Astrocyte of the hippocampus (primary cell): ENCODE measurements at regions not wholly inside any gene's neighbourhood (a gene's known extent, or its start where the extent isn't known, plus 50 kb on each side); places are given as distances from the start of the nearest gene placed in this dataset.

Experiments used
- DNase-seq: peaks from one replicate; pipeline ENCODE4 v3.0.0; 2011; ENCODE audit warnings: low read depth, low spot score

DNA sequence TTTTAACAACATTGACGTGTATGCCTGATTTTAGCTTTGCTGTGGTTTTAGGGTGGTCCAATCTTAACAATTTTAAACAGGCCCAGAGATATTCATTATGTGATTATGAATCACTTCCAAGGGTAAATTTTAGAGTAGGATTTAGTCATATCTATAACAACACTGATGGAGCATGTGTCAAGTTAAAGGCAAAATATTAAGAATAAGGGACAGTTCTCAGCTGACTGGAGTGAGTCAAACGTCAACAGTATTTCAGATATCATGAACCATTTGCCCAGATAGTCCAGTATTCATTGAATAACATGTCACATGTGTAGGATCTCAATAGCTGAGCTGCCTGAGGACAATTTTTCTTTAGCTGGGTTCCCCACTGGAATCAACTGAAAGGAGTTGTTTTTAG is 61.3 kb upstream of the VCX2 start:
- no peak for DNase-seq

DNA sequence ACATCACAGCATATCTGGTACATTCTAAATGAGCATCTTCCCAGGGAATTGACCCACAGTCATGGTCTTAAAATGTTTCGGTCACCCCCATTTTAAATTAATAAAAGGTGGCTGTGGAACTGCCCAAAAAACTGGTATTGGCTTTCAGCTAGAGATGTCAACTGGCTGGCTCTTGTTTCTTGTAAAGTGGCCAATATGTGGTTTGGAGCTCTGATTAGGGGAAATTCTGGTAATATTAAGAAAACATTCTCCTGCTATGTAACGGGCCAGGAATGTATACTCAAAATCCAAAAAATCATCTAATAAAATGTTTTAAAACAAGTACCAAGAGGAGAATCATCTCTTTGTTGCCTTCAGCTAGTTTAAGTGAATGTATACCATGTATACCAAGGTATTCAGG is 62.0 kb upstream of the VCX2 start:
- peak; percentile 40 for DNase-seq

DNA sequence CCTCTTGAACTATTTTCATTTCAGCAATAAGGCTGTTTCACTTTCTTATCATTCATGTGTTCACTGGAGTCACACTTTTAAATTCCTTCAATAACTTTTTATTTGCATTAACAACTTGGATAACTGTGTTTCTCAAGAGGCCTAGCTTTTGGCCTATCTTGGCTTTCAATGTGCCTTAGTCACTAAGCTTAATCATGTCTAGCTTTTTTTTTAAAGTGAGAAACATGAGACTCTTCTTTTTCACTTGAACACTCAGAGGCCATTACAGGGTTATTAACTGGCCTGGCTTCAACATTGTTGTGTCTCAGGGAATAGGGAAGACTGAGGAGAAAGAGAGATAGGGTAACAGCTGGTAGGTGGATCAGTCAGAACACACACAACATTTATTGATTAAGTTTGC is 64.0 kb upstream of the VCX2 start:
- no peak for DNase-seq

DNA sequence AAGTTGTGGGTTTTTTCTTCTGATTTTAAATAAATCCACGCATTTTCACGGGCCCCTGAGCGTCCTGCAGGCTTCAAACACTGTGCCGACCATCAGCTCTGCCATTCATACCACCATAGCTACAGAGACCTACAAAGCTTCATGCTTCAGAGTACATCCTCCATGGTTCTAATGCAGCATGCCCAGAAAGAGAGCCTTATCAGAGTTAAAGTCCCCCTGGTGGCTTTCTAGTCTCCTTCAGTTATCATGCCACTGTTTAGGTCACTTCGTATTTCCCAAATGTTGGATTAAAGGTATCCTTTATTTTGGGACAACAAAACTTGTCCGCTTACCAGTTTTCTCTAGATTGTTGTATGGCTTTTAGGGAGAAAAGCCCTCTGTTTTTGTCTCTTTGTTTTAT is 66.7 kb upstream of the VCX2 start:
- DNase-seq, result no peak

DNA sequence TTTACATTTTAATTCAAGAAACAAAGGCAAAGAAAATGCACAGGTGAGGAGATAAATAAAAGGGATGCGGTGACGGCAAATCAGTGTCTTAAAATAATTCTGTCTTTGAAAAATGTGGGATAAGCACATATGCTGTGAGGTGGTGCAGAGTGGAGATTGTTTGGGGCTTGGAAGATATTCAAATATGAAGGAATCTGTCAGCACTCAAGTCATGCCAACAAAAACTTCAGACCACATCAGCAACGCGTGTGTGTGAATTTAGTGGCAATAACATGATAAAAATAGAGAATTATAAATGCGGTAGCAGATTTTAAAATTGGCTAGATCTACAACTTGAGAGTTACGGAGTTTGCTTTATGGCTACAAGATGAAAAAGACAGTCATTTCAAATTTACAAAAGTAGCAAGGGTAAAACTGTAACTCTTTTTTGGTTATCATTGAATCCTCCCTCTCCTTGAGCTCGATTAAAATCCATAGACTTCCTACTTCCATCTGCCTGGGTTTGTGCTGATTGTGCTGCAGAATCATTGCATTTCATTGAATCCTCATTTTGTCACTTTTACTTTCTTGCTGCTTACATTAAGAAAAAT is 71.5 kb upstream of the VCX2 start:
- peak; percentile 46 for DNase-seq

DNA sequence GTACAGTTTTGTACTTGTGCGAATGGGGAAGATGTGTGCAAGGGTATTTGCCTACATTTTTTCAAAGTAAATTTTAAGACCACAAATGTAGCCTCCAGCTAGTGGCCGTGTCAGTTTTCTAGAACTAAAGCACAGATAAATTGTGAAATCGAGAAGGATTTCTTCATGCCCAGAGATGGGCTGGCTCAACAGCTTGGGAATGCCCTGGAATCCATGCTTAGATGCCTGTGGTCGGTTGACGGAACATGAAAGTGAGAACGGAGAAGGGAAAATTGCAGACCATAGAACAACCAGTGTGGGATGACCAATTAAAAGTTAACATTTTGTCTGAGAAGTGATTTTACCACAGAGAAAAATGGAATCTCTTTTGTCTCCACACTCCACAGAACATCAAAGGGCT is 73.2 kb upstream of the VCX2 start:
- DNase-seq, result peak; percentile 54

DNA sequence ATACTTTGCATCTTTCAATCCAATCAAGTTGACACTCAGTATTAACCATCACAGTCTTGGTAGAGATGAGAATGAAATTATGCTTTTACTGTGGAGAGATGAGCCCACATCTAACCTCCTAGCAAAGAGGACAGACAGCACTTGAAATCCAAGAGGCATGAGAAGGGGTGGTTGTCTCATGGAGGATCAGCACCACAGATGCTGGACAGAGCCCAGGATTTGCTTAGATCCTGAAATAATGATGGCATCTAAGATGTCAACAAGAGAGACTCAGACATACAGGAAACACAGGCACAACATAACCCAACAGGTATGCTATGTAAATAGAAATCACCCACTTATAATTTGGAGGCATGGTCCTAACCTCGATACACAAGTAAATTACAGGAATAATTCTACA is 74.3 kb upstream of the VCX2 start:
- no peak for DNase-seq

DNA sequence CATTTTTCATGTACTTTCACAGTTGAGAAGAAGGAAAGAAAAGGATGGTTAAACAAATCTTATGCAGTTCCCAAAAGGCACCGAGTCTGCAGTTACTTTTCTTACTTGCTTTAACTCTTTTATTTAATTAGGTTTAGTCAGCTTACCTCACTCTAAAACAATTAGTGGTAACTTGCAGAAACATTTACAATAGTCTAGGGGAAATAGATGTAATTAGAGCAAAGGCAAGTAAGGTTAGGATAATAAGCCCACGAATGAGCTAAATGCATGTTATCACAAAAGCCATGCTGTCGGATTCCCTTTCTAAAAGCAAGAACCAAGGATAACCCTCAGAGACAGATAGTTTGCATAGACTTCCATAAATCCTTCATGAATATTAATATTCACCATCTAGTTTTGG is 82.0 kb upstream of the VCX2 start:
- DNase-seq, result no peak

DNA sequence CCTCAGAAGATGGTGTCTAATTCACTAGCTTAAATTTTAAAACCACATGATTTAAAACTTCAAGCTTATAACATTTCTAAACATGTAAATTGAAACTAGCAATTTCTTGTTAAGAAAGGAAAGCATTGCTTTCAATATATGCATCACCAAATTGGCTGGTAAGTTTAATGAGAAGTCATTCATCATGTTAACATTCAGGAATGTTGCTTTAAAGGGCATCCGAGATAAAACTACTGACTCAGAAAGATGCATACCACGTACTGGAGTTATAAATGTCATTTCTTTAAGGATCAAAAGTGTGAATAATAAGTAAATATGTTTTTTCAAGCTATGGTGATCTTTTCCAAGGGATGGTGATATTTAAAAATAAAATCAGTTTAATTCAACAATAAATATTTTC is 83.3 kb upstream of the VCX2 start:
- DNase-seq, result peak; percentile 19

DNA sequence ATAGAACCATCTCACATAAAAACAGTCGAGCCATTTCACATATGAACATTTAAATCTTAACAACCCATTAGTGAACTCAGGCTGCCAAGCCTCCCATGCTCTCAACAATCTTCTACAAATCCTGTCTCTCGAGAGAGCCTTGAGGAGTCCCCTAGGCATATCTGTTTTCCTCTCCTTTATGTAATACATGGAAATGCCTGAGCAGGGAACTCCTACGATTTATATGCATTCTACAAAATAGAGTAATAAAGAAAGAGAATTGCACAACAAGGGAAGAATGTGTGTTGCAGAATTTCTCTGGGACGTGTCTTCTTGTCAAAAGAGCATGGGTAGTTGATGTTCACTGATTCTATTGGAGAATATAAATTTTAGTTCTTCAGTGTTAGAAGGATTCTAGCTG is 101.8 kb upstream of the VCX2 start:
- no peak for DNase-seq

DNA sequence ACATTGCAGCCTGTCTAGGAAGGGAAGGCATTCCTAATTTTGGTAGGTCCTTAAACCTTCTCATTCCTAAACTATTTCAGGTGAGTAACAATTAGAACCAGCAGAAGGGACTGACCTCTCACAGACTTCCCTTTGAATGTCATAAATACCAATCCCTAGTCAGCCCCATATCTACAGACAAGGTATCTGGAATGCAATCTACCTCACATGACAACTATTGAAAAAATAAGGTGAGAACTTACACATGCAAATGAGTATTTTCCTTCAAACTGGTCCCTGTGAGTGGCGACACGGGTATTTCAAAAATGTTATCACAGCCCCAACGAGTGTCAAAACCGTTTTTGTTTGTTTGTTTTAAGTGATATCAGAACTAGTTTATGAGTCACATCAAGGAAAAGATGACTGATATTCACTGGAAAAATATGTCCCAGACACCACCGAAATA is 102.4 kb upstream of the VCX2 start:
- peak; percentile 65 for DNase-seq

DNA sequence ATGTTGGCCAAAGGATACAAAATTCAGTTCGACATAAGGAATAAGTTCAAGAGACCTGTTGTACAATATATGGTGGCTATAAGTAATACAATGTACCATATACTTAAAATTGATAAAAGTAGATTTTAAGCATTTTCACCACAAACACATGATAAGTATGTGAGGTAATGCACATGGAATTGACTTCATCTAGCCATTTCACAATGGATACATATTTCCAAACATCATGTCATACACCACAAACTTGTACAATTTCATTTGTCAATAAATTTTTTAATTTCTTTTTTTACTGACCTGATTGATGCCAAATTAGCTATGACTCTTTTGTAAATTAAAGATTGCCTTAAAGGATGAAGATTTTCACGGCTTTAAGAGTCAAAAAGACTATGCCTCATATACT is 103.1 kb upstream of the VCX2 start:
- no peak for DNase-seq

DNA sequence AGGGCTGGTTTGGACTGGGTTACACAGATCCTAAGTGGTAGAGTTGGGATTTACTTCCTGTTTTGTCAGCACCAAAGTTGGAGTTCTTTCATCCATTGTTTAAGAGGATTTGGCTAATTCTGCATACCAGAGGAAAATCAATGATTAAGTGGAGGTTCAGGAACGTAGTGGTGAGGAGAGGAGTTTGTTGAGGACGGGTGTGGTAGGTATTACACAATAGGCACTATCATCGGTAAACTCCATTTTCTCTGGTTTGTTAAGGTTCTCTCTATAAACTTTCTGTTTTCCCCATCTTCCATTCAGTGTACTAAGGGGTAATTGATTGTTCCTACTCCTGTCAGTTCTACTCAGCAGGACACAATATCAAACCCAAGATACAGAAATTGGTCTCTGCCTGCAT is 107.5 kb upstream of the VCX2 start:
- no peak for DNase-seq

DNA sequence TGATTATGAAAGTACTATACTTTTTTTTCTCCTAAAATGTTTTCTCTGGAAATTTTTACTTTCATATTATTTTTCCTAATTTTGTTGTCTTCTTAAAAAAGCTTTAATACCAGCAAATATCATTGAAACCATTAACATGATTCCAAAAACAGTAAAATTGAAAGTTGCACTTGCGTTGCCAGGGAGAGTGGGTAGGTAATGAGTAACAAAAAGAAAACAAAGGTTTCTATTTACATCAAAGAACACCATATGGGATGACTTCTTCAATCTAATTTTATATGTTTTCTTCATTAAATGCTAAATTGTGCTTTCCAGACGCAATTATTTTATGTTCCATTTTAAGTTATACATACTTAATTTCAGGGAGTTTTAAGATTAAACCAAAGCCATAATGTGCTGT is 108.3 kb upstream of the VCX2 start:
- DNase-seq, result no peak

DNA sequence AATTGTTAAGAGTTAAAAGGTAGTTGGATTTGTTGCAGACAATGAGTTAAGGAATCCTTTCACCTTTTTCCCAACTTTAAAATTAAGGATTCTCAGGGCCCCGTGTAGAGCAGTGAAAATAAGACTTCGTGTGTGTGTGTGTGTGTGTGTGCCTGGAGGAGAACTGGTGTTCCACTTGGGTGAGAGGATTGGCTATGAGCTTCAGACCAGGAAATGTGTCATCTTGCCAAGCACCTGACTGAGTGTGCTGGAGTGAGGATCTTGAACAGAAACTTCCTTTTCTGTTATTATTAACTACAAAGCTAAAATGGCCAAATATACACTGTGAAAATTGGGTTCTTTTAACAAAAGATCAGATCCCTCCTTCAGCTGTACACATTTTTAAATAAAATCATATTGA is 113.1 kb upstream of the VCX2 start:
- no peak for DNase-seq

DNA sequence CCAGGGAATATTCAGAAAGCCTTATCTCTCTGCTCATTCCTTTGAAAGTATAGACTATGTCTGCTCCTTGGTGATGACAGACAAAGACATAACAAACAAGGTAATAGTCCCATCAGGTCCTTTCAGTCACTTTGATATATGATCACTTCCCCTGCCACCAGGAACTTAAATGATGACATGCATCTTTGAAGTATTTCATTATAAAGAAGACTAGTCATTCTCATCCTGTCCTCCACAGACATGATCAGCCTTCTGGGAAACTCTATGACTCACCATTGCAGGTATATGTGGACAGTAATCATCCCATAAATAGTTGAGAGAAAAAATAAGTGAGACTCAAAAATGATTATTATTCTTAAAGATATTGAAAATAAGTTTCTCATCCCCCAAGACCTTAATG is 117.5 kb upstream of the VCX2 start:
- DNase-seq, result no peak

DNA sequence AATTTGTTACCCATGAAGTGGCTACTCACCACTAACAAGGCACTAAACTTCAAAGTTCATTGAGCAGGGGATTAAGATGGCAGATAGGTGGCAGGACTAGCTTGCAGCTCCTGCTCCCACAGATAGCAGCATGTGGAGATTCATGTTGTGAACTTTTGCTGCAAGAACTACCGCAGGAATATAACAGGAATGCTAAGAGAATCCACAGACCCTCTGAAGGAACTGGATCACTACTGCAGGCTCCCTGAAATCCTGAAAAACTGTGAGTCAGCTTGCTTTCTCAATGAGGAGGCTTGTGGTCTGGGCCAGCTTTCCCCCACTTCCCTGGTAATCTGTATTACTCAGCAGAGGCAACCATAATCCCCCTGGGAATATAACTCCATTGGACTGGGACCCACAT is 118.5 kb upstream of the VCX2 start:
- peak; percentile 29 for DNase-seq

DNA sequence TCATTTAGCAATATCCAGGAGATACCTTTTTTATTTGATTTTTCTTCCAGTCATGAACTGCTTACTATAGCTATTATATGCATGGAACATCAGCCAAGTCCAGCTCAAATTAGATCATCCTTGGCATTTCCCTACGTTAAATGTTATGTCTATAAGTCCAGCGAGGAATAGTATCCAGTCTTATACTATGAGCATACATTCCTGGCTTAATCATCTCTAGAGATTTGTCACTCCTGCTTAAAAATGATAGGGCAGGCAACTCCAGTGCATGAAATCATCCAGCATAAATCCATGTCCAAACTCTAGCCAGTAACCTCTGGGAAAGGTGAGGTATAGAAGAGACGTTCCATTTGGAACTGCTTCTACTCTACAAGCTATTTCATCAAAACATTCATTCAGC is 126.7 kb upstream of the VCX2 start:
- DNase-seq, result no peak

DNA sequence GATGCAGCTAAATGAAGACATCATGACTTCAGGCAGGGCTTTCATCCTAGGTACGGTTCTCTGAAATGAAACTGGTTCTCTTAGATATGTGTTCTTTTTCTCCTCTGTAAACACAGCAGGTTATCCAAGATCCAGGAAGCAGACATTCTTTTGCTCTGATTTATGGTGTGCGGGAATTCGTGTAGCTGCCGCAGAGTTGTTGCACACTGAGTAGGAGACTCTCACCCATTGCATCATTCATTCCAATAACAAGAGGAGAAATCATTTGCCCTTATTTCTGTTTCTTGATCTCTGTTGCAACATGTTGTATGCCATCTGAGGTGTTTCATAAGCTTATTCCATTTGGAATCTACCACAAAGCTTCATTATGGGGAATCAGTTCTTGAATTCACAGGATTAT is 133.6 kb upstream of the VCX2 start:
- no peak for DNase-seq

DNA sequence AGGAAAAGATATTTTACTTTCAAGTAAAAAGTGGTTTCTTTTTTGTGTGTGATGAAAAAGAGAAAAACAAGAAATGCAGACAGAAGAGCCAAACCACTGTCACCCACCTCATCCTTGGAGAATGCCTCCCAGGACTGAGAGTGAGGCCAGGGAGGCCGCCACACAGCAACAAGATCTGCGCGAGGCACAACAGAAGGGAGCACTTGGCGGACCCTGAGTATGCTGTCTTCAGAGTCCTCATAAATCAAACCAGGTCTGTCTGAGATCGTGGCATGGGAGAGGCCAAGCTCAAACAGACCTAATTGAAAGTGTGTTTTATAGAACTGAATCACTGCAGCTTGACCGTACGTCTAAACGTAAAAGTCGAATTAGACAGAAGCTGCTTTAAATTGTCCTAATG is 134.3 kb upstream of the VCX2 start:
- DNase-seq, result peak; percentile 5

DNA sequence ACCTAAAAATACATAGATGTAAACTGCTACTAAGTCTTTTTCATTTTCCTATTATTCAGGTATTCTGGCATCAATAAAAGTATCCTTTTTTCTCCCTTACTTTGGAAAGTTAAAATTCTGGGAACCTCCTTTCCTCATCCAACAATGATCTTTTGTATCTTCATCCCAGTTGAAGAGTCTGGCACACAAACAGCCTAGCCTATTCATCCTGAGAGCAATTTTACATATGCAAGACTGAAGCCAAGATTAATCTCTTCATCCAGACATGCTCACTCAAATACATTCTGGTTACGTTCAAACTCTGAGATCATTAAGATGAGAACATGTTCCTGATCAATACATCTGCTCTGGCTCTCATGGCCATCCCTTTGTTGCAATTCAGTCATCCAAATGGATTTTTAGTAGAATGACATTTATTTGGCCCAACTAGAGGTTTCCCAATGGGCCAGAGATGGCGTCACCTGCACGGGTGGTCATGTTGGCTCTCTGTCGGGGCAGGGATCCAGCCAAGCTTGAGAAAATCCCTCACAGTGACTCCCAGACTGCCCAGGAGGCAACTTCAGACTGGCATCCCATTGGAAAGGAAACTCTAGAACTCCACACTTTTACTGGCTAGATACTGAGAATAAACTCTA is 135.3 kb upstream of the VCX2 start:
- peak; percentile 28 for DNase-seq

DNA sequence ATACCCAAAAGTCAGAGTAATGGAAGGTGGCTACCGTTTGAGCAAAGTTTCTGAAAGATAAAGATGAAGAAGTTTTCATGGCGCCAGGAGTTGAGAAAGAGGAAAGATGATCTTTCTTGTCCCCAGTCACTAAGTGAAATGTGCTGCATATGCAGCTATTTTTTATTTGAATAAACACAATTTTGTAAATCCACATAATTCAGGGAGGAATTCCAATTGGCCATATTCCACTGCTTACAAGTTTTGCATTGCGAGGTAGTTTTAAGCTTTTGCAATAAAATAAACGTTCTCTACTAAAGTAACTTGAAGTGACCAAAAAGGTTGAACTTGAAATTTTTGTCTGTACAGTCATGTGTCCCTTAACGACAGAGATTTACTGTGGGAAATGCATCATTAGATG is 139.3 kb upstream of the VCX2 start:
- DNase-seq, result no peak

DNA sequence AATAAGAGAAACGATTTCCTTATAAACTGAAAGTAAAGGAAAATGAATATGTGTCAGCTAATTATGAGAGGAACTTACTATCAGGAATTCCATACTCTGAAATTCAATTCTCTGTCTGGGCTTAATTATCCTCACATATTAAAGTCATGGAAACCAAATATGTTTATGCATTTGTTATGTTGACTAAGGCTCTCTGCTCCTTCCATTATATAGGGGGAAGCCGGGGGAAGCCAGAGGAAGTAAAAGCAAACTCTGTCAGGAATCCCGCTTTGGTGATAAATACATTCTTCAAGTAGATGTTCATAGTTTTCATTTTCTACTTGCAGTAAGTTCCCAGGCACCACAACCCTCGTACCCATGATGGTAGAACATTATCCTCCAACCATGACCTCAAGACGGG is 142.8 kb upstream of the VCX2 start:
- no peak for DNase-seq

DNA sequence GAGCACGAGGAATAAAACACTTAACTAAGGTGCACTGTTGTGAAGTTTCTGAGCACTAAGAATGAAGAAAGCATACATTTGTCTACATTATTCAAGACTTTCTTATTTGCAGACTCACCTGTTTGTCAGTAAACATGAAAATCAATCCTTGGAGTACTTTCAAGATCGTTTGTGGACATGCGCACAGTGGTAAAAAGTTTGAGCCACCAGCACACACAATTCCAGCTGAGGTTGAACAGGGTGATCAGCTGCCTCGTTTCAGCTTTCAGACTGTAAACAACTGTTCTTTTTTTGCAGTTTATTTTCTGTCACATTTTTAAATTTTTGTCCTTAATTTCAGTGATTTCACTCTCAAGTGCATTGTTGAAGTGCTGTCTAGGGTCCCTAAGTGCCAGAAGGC is 143.8 kb upstream of the VCX2 start:
- DNase-seq, result no peak
